ENCODE measurements at regions not wholly inside any gene's neighbourhood (a gene's known extent, or its start where the extent isn't known, plus 50 kb on each side); places are given as distances from the start of the nearest gene placed in this dataset.

DNA sequence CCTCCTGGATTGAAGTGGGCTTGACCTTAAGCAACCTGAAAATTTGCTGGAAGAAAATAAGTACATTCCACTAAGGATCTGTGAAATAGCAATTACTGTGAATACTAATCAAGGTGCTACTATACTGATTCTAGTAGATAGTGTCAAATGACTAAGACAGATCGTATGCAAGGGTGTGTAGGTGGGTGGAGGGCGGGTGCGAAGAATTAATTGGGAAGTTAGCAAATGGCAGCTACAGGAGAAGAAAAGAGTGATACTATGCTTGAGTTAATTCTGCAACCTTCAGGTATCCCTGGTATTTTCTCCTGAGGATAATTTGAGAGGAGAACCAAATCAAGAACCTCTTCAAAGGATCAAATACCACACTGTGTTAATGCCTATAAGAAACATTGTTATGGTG, 501.9 kb downstream of the INHBA start:
- H3K27ac Mint-ChIP-seq, result no peak overlapping the region
- H3K27me3 Mint-ChIP-seq, result no peaks in the 10 kb centered on the region
- no peak overlapping the region for H3K4me3 Mint-ChIP-seq
- peaks cover 7% of the 10 kb centered on the region for H3K9me3 Mint-ChIP-seq
- H3K4me1 Mint-ChIP-seq, result no peaks in the 10 kb centered on the region
- no peak for ATAC-seq
- DNase-seq, result no peak
- no peaks in the 10 kb centered on the region for H3K36me3 Mint-ChIP-seq (ENCODE audit: low read depth)

DNA sequence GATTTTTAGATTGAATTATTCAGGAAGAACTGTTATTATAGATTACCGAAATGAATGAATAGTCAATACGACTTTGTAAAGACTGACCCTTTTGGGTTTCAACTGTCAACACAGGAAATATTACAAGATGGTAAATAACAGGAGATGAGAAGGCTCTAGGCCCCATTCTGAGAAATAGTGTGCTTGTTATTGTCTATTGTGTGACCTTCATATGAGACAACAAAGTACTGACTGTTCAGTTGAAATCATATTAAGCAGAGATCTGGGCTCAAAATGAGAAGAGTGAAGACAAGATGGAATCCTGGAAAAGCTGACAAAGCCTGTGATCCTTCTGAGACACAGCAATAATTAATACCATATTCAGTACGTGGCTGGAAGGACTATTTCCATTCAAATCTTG, 503.8 kb downstream of the INHBA start:
- peaks cover 7% of the 10 kb centered on the region for H3K9me3 Mint-ChIP-seq
- H3K36me3 Mint-ChIP-seq (ENCODE audit: low read depth), result no peaks in the 10 kb centered on the region
- H3K4me1 Mint-ChIP-seq, result no peaks in the 10 kb centered on the region
- no peak for ATAC-seq
- H3K4me3 Mint-ChIP-seq, result no peak overlapping the region
- H3K27me3 Mint-ChIP-seq, result no peaks in the 10 kb centered on the region
- DNase-seq, result no peak
- no peak overlapping the region for H3K27ac Mint-ChIP-seq

DNA sequence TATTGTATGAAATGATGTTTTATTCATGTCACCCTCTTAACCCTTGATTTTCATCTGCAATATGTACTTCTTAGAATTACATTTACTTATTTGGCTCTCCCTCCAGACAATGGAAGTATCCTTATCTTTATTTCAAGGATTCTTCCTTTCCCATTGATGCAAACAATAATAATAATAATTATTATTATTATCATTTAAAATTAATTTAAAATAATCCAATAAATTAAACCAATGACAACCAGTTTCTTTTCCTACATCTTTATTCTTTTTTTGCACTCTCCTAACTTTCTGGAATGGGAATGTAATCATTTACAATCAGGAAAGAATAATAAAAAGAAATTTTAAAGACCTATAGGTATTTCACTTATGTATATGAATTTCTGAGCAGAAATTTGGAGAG, 504.4 kb downstream of the INHBA start:
- no peak for DNase-seq
- Mint-ChIP-seq H3K9me3 (peaks cover 7% of the 10 kb centered on the region), H3K4me1 (no peaks in the 10 kb centered on the region), H3K4me3 (no peak overlapping the region), H3K27ac (no peak overlapping the region), H3K36me3 (ENCODE audit: low read depth) (no peaks in the 10 kb centered on the region), H3K27me3 (no peaks in the 10 kb centered on the region)
- ATAC-seq, result no peak

DNA sequence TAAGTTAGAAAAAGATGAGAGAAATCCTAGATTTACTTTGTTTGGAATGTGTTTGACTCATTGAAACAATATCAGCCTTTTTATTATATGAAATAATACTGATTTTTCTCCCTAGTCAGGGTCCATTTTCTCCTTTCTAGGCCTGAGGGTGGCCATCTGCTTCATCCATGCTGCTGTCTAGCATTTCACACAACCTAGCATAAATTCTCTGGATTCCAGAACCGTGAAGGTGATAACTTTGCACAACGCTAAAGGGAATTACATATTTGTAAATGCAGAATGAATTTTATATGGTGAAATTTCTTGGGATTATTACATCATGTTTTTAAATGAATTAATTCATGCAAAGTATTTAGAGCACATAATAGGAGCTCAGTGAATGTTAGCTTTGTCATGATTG, 505.1 kb downstream of the INHBA start:
- ATAC-seq, result no peak
- no peak overlapping the region for H3K4me3 Mint-ChIP-seq
- H3K27ac Mint-ChIP-seq, result no peak overlapping the region
- H3K4me1 Mint-ChIP-seq, result no peaks in the 10 kb centered on the region
- peaks cover 7% of the 10 kb centered on the region for H3K9me3 Mint-ChIP-seq
- no peak for DNase-seq
- H3K27me3 Mint-ChIP-seq, result no peaks in the 10 kb centered on the region
- H3K36me3 Mint-ChIP-seq (ENCODE audit: low read depth), result no peaks in the 10 kb centered on the region

DNA sequence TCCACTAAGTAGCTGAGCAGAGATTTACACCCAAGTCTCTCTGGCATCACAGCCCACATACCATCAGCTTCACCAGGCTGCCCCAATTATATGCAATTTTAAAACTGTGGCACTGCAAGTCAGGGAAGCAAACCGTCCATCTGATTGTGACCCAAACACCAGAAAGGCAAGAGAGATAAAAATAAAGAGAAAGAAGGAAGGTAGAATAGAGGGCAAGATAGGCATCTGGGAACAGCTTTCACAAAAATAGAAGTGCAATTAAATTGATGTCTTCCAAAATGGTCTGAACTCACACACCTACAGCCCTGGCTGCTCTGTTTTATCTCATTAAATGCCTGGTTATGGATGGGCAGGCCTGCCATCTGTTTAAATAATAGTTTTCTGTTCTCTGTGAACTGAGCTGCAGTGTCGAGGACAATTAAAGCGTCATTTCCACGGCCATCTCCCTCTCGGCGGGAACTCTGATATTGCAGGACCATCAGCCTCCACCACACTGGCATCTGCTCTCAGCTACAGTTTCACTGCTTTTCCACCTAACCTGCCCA, 509.1 kb downstream of the INHBA start:
- no peak overlapping the region for H3K4me3 Mint-ChIP-seq
- H3K9me3 Mint-ChIP-seq, result peaks cover under 1% of the 10 kb centered on the region
- no peak for ATAC-seq
- H3K4me1 Mint-ChIP-seq, result no peaks in the 10 kb centered on the region
- no peak overlapping the region for H3K27ac Mint-ChIP-seq
- H3K27me3 Mint-ChIP-seq, result no peaks in the 10 kb centered on the region
- DNase-seq, result no peak
- H3K36me3 Mint-ChIP-seq (ENCODE audit: low read depth), result no peaks in the 10 kb centered on the region

DNA sequence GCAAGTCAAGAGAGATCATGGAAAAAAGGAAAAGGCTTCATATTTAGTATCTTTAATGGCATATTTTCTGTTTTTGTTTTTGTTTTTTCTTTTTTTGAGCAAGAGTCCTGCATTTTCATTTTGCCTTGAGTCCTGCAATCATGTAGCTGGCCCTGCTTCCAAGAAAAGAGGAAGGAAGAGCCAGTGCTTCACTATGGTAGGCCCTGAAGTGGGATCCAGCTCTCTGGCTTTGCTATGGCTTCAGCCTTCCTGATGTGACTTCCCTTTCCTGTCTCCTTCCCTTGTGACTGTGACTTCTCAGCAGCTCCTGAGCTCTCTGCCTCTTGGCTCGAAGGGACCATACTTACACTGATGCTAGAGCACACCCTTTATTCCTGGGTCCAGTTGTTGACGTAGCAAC, 512.3 kb downstream of the INHBA start:
- Mint-ChIP-seq H3K9me3 (peaks cover 7% of the 10 kb centered on the region), H3K27ac (no peak overlapping the region), H3K27me3 (no peaks in the 10 kb centered on the region), H3K4me1 (no peaks in the 10 kb centered on the region), H3K36me3 (ENCODE audit: low read depth) (no peaks in the 10 kb centered on the region), H3K4me3 (no peak overlapping the region)
- DNase-seq, result no peak
- no peak for ATAC-seq

DNA sequence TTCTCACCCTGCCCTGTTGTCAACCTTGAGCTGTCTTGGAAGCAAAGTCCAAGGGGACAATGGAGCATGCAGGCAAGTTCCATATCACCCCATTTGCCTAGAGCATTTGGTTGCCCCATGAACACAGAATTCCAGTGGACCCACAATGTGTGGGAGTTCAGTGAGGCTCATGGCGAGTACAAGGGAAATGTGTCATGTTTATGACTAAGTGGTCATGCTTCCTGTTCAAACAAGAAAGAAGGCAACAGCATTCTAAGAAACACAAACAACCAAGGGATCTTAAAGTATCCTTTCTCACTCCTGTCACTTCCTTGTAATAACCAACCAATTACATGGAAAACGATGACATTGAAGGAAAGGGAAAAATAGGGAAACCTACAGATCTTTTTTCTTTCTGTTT, 513.0 kb downstream of the INHBA start:
- DNase-seq (no peak), ATAC-seq (no peak)
- no peaks in the 10 kb centered on the region for H3K4me1 Mint-ChIP-seq
- H3K27ac Mint-ChIP-seq, result no peak overlapping the region
- peaks cover 7% of the 10 kb centered on the region for H3K9me3 Mint-ChIP-seq
- H3K27me3 Mint-ChIP-seq, result no peaks in the 10 kb centered on the region
- no peaks in the 10 kb centered on the region for H3K36me3 Mint-ChIP-seq (ENCODE audit: low read depth)
- H3K4me3 Mint-ChIP-seq, result no peak overlapping the region

DNA sequence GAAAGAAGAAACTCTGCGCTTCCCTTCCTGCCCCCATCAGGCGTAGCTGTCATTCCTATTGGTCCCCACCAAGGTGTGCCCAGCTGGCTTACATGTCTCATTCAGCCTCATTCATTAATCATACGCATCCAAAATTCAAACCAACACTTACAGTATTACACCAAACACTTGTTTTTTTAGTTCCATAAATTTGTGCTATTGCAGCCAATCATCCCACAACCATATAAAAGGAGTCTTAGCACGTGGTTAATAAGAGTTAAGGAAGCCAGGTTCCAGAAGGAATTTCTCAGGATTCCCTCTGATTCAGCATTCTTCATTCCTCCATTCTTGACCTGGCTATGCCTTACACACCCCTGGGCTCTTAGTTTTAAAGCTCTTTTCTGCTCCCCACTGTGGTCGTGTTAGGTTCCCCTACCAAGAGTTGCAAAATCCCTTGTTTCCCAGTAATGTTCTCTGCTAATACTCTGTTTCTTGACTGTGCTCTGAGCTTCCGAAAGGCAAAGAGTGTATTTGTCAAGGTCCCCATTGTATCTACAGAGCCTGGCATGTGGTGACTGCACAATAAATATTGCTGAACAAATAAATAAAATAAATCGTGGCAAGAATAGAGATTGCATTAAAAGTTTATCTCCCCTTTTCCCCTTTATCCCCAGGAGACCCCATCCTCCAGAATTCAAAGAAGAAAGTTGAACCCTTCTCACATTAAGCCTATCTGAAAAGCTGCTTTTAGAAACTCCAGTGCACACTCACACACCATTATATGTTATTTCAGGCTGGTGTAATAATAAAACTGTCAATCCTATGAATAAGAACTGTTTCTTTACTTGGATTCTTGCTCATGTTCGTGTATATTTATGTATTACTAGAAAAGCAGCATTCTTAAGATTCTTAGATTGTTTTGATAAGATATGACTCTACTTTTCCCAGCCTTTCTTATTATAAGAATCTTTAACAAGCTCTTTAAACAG, 514.4 kb downstream of the INHBA start:
- DNase-seq (no peak), ATAC-seq (no peak)
- Mint-ChIP-seq H3K36me3 (ENCODE audit: low read depth) (no peaks in the 10 kb centered on the region), H3K9me3 (peaks cover 7% of the 10 kb centered on the region), H3K27me3 (no peaks in the 10 kb centered on the region), H3K4me1 (no peaks in the 10 kb centered on the region), H3K27ac (no peak overlapping the region), H3K4me3 (no peak overlapping the region)

DNA sequence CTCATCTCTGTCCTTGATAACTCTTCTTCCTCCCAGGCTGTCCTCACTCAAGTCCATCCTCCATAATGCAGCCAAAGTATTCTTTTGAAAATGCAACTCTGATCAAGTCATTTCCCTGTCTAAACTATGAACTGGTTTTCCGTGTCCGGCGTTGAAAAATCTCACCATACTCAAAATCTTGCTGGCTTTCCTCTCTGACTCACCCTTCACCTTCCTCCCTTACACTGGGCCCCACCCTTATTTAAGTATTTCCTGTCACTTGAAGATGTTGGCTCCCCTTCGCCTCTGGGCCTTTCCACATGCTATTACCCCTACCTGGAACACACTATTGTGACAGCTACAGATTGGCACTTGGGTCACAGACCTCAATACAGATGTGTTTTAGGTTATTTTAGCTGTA, 515.6 kb downstream of the INHBA start:
- ATAC-seq (no peak), DNase-seq (no peak)
- Mint-ChIP-seq H3K27me3 (no peaks in the 10 kb centered on the region), H3K4me1 (no peaks in the 10 kb centered on the region), H3K4me3 (no peak overlapping the region), H3K9me3 (peaks cover 7% of the 10 kb centered on the region), H3K36me3 (ENCODE audit: low read depth) (no peaks in the 10 kb centered on the region), H3K27ac (no peak overlapping the region)

DNA sequence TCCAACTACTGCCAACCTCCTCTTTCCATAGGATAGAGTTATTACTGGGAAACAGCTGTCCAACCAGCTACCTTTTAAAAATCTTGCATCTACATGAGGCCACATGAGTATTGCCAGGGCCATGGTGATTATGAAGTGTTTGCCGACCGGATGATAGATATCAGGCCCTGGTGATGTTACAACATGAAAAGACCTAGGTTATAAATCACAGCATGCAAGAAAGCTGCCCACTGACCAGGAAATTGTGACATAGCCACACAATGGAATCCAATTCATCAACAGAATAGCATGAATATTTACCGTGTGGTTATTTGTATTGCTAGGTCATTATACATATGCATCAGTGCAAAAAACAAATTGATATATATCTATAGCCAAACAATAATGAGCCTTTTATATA, 517.0 kb downstream of the INHBA start:
- Mint-ChIP-seq H3K27me3 (no peaks in the 10 kb centered on the region), H3K4me1 (no peaks in the 10 kb centered on the region), H3K27ac (no peak overlapping the region), H3K36me3 (ENCODE audit: low read depth) (no peaks in the 10 kb centered on the region), H3K9me3 (peaks cover 7% of the 10 kb centered on the region), H3K4me3 (no peak overlapping the region)
- ATAC-seq (no peak), DNase-seq (no peak)

DNA sequence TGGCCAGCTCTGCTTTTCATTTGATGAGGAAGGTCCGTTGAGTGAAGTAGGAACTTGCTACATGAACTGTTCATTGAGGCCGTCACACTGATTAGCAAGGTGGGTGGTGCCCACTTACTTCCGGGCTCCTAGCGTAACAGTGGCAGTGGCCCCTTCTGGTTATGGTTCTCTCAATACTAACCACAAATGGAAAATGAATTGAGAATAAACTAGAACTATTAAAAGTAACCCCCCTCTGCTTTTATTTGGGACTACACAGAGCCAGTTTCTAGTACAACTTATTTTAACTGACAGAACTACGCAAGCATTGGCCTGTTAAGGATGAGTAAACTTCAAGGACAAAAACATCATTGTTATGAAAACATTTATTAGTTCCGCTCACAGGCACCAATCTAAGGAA, 519.1 kb downstream of the INHBA start:
- Mint-ChIP-seq H3K4me3 (no peak overlapping the region), H3K27me3 (no peaks in the 10 kb centered on the region), H3K4me1 (no peaks in the 10 kb centered on the region), H3K27ac (no peak overlapping the region), H3K9me3 (peaks cover 7% of the 10 kb centered on the region), H3K36me3 (ENCODE audit: low read depth) (no peaks in the 10 kb centered on the region)
- DNase-seq (no peak), ATAC-seq (no peak)

DNA sequence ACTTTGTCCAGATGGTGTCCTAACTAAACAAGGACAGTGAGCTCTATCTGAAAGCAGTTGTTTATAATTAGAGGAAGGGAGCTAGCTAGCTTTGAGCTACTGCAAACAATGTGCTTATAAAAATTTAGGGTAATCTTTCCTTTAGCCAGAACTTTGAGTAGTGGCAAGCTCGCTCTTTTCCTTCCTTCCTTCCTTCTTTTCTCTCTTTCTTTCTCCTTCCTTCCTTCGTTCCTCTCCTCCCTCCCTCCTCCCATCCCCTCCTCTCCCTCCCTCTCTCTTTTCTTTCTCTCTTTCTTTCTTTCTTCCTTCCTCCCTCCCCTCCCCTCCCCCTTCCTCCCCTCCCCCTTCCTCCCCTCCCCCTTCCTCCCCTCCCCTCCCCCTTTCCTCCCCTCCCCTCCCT, 520.1 kb downstream of the INHBA start:
- peaks cover 7% of the 10 kb centered on the region for H3K9me3 Mint-ChIP-seq
- no peaks in the 10 kb centered on the region for H3K27me3 Mint-ChIP-seq
- DNase-seq (no peak), ATAC-seq (no peak)
- H3K4me1 Mint-ChIP-seq, result no peaks in the 10 kb centered on the region
- H3K27ac Mint-ChIP-seq, result no peak overlapping the region
- no peak overlapping the region for H3K4me3 Mint-ChIP-seq
- no peaks in the 10 kb centered on the region for H3K36me3 Mint-ChIP-seq (ENCODE audit: low read depth)

DNA sequence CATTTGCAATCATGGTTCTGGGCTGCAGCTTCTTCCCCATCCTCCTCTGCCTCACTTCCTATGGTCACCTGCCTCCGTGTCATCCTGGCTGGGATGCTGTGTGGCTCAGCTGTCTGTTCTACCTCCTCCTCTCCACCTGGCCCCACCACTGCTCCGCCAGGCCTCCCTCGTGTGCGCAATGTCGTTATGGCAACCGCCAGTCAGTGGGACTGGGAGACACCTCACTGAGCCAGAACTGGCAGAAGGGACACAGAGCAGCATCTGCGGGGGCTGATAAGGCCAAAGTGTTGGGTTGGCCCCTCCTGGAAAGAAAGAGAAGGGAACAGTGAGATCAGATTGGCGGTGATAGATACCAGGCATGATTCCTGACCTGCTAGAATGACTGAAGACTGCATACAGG, 527.5 kb downstream of the INHBA start:
- Mint-ChIP-seq H3K9me3 (no peaks in the 10 kb centered on the region), H3K27me3 (no peaks in the 10 kb centered on the region), H3K36me3 (ENCODE audit: low read depth) (no peaks in the 10 kb centered on the region), H3K27ac (no peak overlapping the region), H3K4me1 (no peaks in the 10 kb centered on the region), H3K4me3 (no peak overlapping the region)
- ATAC-seq, result no peak
- no peak for DNase-seq

DNA sequence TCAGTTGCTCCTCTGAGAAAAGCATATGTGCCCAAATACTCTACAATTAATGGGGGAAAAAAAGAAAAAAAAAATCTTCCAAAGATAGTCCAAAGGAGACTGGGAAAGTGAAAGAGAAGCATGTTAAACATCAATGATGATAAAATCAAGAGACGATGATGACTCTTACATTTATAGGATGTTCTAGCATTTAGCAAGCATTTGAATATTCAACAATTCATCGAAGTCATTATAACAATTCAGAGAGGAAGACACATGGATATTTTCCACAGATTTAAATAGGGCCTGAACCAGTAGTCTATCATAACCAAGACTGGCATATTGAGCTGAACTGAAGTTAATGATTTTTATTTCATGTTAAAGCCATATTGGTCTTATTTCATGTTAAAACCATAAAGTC, 528.4 kb downstream of the INHBA start:
- Mint-ChIP-seq H3K9me3 (peaks cover 8% of the 10 kb centered on the region), H3K27ac (no peak overlapping the region), H3K36me3 (ENCODE audit: low read depth) (no peaks in the 10 kb centered on the region), H3K27me3 (no peaks in the 10 kb centered on the region), H3K4me3 (no peak overlapping the region), H3K4me1 (no peaks in the 10 kb centered on the region)
- ATAC-seq, result no peak
- no peak for DNase-seq

DNA sequence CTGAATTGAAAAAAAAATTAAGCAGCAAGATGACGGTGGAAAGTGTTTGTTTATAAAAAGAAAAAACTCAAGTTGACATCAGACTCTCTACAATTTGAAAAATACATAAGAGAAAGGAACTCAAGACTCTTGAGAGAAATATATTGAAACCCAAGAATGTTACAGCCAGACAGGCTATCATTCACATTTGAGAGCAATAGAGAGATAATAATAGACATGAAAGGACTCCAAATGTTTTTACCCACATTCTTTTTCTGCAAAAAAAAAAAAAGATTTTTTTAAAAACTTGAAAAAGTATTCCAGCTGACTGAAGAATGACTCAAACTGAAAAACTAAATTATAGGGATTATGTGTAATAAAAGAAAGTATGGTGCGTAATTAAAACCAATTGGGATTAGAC, 532.4 kb downstream of the INHBA start:
- Mint-ChIP-seq H3K27ac (no peak overlapping the region), H3K4me3 (no peak overlapping the region), H3K27me3 (no peaks in the 10 kb centered on the region), H3K4me1 (no peaks in the 10 kb centered on the region), H3K9me3 (peaks cover 18% of the 10 kb centered on the region), H3K36me3 (ENCODE audit: low read depth) (no peaks in the 10 kb centered on the region)
- ATAC-seq (no peak), DNase-seq (no peak)

Data from activated naive CD8-positive, alpha-beta T cell treated with anti-CD3 and anti-CD28 coated beads, Interleukin-2, amount 50 U/mL, for 24 hours (primary cell).